Tibial nerve (tissue), 4 donors: ENCODE measurements at regions not wholly inside any gene's neighbourhood (a gene's known extent, or its start where the extent isn't known, plus 50 kb on each side); places are given as distances from the start of the nearest gene placed in this dataset.

ENCODE experiments used
- EP300 ChIP-seq, 2 donors: sonication (generic); formaldehyde crosslinking; IDR thresholded peaks; one replicate each; pipeline ENCODE4 v1.6.1; 2017; ENCODE audit warnings: antibody characterized with exemption in 2 of 2, mild to moderate bottlenecking in 1 of 2
- POLR2A ChIP-seq, 2 donors: fragments of 450-650 bp; IDR thresholded peaks; one replicate each; pipeline ENCODE4 v1.6.1; 2017; ENCODE audit warnings: antibody characterized with exemption in 2 of 2, mild to moderate bottlenecking in 2 of 2, moderate library complexity in 2 of 2
- TF ChIP-seq, protein P1 (sequence below), 5 experiments: fragments of 200-600 bp in 3 of 5; fragments of 450-650 bp in 2 of 5; sonication (generic) in 3 of 5; IDR thresholded peaks; one replicate each; pipeline ENCODE4 v1.5.1; 2016 to 2019; ENCODE audit warnings: antibody characterized with exemption in 5 of 5, mild to moderate bottlenecking in 3 of 5, moderate library complexity in 2 of 5

DNA sequence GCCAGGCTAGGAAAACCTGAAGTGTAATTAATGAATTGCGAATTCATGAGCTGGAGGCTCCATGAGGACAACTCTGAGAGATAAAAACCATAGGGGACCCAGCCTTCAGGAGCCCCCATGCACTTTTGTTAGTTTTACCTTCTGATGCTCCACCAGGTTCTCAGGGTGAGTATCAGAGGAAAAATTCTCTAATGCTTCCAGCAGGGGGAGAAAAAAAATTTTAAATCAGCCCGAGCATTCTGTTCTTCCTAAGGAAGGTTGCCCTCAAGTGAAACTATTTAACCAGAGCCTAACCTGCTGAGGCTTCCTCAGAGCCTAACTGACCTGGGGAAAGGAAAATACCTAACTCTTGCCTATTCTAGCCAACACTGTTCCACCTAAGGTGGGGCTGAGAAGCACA is 552.6 kb downstream of the PPARGC1A start:
- TF ChIP-seq POLR2A (IDR thresholded peaks at IDR 0.05) = no peak
- TF ChIP-seq, protein P1, sequence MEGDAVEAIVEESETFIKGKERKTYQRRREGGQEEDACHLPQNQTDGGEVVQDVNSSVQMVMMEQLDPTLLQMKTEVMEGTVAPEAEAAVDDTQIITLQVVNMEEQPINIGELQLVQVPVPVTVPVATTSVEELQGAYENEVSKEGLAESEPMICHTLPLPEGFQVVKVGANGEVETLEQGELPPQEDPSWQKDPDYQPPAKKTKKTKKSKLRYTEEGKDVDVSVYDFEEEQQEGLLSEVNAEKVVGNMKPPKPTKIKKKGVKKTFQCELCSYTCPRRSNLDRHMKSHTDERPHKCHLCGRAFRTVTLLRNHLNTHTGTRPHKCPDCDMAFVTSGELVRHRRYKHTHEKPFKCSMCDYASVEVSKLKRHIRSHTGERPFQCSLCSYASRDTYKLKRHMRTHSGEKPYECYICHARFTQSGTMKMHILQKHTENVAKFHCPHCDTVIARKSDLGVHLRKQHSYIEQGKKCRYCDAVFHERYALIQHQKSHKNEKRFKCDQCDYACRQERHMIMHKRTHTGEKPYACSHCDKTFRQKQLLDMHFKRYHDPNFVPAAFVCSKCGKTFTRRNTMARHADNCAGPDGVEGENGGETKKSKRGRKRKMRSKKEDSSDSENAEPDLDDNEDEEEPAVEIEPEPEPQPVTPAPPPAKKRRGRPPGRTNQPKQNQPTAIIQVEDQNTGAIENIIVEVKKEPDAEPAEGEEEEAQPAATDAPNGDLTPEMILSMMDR (IDR thresholded peaks at IDR 0.05) = no peak
- no peak for TF ChIP-seq EP300 (IDR thresholded peaks at IDR 0.05)
